Neural cell (in vitro differentiated cells): ENCODE measurements at regions not wholly inside any gene's neighbourhood (a gene's known extent, or its start where the extent isn't known, plus 50 kb on each side); places are given as distances from the start of the nearest gene placed in this dataset.
A peak's percentile ranks its signal among the peaks of the same experiment; 100 is the strongest.

Source experiments
- H2AFZ ChIP-seq: fragments of 200-600, 300-800 bp; sonication (generic), shearing (Covaris generic); 2 replicates; pipeline ENCODE4 v1.6.0; 2014; ENCODE audit warnings: low read depth, mild to moderate bottlenecking, antibody characterized with exemption, low read length, moderate library complexity
- H3F3A ChIP-seq: fragments of 200-600 bp; shearing (Covaris generic); 2 replicates; pipeline ENCODE4 v1.6.1; 2016; ENCODE audit warnings: mild to moderate bottlenecking, moderate library complexity, mixed read lengths, antibody characterized with exemption, low read length; ENCODE audit not compliant: insufficient read depth, poor library complexity, severe bottlenecking
- H3K27ac ChIP-seq: fragments of 200-600, 300-800 bp; sonication (generic), shearing (Covaris generic); 2 replicates; pipeline ENCODE4 v1.5.1; 2014; ENCODE audit warnings: mild to moderate bottlenecking, low read length, moderate library complexity
- H3K27me3 ChIP-seq: fragments of 300-800, 200-600 bp; sonication (generic), shearing (Covaris generic); 2 replicates; pipeline ENCODE4 v1.6.0; 2014; ENCODE audit warnings: mild to moderate bottlenecking, low read depth, low read length, moderate library complexity; ENCODE audit not compliant: insufficient read depth
- H3K36me3 ChIP-seq: fragments of 300-800, 200-600 bp; sonication (generic), shearing (Covaris generic); 2 replicates; pipeline ENCODE4 v1.5.1; 2014; ENCODE audit warnings: mild to moderate bottlenecking, antibody characterized with exemption, low read length, moderate library complexity; ENCODE audit not compliant: insufficient read depth
- H3K4me2 ChIP-seq: fragments of 300-800, 200-600 bp; sonication (generic), shearing (Covaris generic); 2 replicates; pipeline ENCODE4 v1.6.0; 2014; ENCODE audit warnings: mild to moderate bottlenecking, low read length
- H3K4me3 ChIP-seq: fragments of 300-800, 200-600 bp; sonication (generic), shearing (Covaris generic); 2 replicates; pipeline ENCODE4 v1.5.1; 2014; ENCODE audit warnings: mild to moderate bottlenecking, low read length, moderate library complexity
- H3K79me2 ChIP-seq: fragments of 200-600 bp; shearing (Covaris generic); replicated peaks from 2 replicates; pipeline ENCODE4 v1.6.0; 2014; ENCODE audit warnings: mild to moderate bottlenecking, low read length, moderate library complexity; ENCODE audit not compliant: insufficient read depth
- H3K9ac ChIP-seq: fragments of 300-800, 200-600 bp; sonication (generic), shearing (Covaris generic); 2 replicates; pipeline ENCODE4 v1.6.1; 2016; ENCODE audit warnings: mild to moderate bottlenecking, low read length, mixed read lengths
- H3K9me2 ChIP-seq: fragments of 200-600 bp; shearing (Covaris generic); 2 replicates; pipeline ENCODE4 v1.6.1; 2016; ENCODE audit warnings: mild to moderate bottlenecking, low read length, mixed read lengths; ENCODE audit not compliant: insufficient read depth
- H3K9me3 ChIP-seq: fragments of 200-600, 300-800 bp; sonication (generic), shearing (Covaris generic); 2 replicates; pipeline ENCODE4 v1.6.1; 2016; ENCODE audit warnings: mild to moderate bottlenecking, mixed run types, low read length, moderate library complexity, mixed read lengths
- H4K20me1 ChIP-seq: fragments of 200-600 bp; shearing (Covaris generic); 2 replicates; pipeline ENCODE4 v1.6.1; 2016; ENCODE audit warnings: mild to moderate bottlenecking, mixed run types; ENCODE audit not compliant: insufficient read depth
- EP300 ChIP-seq: fragments of 450-650 bp; conservative IDR thresholded peaks from 2 replicates; pipeline ENCODE4 v1.6.1; 2014; ENCODE audit warnings: antibody characterized with exemption, mild to moderate bottlenecking, moderate library complexity; ENCODE audit not compliant: poor library complexity, severe bottlenecking
- EZH2 ChIP-seq: fragments of 200-600, 300-800 bp; shearing (Covaris generic), sonication (generic); IDR thresholded peaks from 2 replicates; pipeline ENCODE4 v1.6.1; 2014; ENCODE audit warnings: antibody characterized with exemption, low read length, borderline replicate concordance, mild to moderate bottlenecking; ENCODE audit not compliant: insufficient read depth, poor library complexity, severe bottlenecking
- MXI1 ChIP-seq: fragments of 450-650 bp; conservative IDR thresholded peaks from 2 replicates; pipeline ENCODE4 v1.6.1; 2014; ENCODE audit warnings: antibody characterized with exemption, mild to moderate bottlenecking; ENCODE audit not compliant: poor library complexity, severe bottlenecking
- POLR2AphosphoS5 ChIP-seq: IDR thresholded peaks from 2 replicates; pipeline ENCODE4 v1.6.1; 2012
- RAD21 ChIP-seq: fragments of 450-650 bp; conservative IDR thresholded peaks from 2 replicates; pipeline ENCODE4 v1.6.1; 2014; ENCODE audit warnings: antibody characterized with exemption, mild to moderate bottlenecking, moderate library complexity
- SMC3 ChIP-seq: fragments of 450-650 bp; conservative IDR thresholded peaks from 2 replicates; pipeline ENCODE4 v1.6.1; 2014; ENCODE audit warnings: antibody characterized with exemption, mild to moderate bottlenecking, moderate library complexity; ENCODE audit not compliant: poor library complexity
- TAF1 ChIP-seq: IDR thresholded peaks from 2 replicates; pipeline ENCODE4 v1.6.1; 2012; ENCODE audit warnings: low read depth
- TF ChIP-seq, protein P1 (sequence below): IDR thresholded peaks from 2 replicates; pipeline ENCODE4 v1.6.1; 2012; ENCODE audit warnings: borderline replicate concordance
- TF ChIP-seq, protein P2 (sequence below): fragments of 450-650 bp; IDR thresholded peaks from 2 replicates; pipeline ENCODE4 v1.5.1; 2014; ENCODE audit warnings: antibody characterized with exemption, mild to moderate bottlenecking, moderate library complexity; ENCODE audit not compliant: poor library complexity, severe bottlenecking

DNA sequence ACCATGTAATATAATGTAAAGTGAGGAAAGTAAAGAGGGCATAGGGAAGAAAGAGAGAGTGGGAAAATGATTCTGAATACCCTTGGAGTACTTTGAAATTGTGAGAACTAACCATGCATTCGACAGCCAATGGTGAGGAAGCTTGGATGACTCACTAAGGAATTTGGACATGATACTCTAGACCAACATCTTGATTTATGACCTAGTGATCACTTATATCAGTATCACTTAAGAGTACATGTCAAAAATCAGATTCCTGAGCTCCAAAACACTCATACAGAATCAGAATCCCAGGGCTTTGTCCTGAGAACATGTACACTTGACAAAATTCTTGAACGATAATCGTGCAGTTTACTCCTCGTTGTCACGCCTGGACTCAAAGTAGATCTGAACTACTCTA, 1899.8 kb upstream of the PIK3C3 start:
- H3K79me2 ChIP-seq, result no peaks in the 10 kb centered on the region
- no peak overlapping the region for H2AFZ ChIP-seq
- TF ChIP-seq, protein P1, sequence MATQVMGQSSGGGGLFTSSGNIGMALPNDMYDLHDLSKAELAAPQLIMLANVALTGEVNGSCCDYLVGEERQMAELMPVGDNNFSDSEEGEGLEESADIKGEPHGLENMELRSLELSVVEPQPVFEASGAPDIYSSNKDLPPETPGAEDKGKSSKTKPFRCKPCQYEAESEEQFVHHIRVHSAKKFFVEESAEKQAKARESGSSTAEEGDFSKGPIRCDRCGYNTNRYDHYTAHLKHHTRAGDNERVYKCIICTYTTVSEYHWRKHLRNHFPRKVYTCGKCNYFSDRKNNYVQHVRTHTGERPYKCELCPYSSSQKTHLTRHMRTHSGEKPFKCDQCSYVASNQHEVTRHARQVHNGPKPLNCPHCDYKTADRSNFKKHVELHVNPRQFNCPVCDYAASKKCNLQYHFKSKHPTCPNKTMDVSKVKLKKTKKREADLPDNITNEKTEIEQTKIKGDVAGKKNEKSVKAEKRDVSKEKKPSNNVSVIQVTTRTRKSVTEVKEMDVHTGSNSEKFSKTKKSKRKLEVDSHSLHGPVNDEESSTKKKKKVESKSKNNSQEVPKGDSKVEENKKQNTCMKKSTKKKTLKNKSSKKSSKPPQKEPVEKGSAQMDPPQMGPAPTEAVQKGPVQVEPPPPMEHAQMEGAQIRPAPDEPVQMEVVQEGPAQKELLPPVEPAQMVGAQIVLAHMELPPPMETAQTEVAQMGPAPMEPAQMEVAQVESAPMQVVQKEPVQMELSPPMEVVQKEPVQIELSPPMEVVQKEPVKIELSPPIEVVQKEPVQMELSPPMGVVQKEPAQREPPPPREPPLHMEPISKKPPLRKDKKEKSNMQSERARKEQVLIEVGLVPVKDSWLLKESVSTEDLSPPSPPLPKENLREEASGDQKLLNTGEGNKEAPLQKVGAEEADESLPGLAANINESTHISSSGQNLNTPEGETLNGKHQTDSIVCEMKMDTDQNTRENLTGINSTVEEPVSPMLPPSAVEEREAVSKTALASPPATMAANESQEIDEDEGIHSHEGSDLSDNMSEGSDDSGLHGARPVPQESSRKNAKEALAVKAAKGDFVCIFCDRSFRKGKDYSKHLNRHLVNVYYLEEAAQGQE, result no peak
- TF ChIP-seq RAD21 (no peak), POLR2AphosphoS5 (no peak), TAF1 (no peak), EP300 (no peak), SMC3 (no peak), MXI1 (no peak), EZH2 (no peak)
- TF ChIP-seq, protein P2, sequence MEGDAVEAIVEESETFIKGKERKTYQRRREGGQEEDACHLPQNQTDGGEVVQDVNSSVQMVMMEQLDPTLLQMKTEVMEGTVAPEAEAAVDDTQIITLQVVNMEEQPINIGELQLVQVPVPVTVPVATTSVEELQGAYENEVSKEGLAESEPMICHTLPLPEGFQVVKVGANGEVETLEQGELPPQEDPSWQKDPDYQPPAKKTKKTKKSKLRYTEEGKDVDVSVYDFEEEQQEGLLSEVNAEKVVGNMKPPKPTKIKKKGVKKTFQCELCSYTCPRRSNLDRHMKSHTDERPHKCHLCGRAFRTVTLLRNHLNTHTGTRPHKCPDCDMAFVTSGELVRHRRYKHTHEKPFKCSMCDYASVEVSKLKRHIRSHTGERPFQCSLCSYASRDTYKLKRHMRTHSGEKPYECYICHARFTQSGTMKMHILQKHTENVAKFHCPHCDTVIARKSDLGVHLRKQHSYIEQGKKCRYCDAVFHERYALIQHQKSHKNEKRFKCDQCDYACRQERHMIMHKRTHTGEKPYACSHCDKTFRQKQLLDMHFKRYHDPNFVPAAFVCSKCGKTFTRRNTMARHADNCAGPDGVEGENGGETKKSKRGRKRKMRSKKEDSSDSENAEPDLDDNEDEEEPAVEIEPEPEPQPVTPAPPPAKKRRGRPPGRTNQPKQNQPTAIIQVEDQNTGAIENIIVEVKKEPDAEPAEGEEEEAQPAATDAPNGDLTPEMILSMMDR, result no peak
- H3K4me3 ChIP-seq, result no peak overlapping the region
- no peaks in the 10 kb centered on the region for H3K9me2 ChIP-seq
- no peak overlapping the region for H3K4me2 ChIP-seq
- no peaks in the 10 kb centered on the region for H3F3A ChIP-seq
- H3K9ac ChIP-seq, result no peak overlapping the region
- H3K27me3 ChIP-seq, result no peaks in the 10 kb centered on the region
- H4K20me1 ChIP-seq, result no peaks in the 10 kb centered on the region
- no peak overlapping the region for H3K27ac ChIP-seq
- no peaks in the 10 kb centered on the region for H3K36me3 ChIP-seq
- H3K9me3 ChIP-seq, result no peaks in the 10 kb centered on the region

DNA sequence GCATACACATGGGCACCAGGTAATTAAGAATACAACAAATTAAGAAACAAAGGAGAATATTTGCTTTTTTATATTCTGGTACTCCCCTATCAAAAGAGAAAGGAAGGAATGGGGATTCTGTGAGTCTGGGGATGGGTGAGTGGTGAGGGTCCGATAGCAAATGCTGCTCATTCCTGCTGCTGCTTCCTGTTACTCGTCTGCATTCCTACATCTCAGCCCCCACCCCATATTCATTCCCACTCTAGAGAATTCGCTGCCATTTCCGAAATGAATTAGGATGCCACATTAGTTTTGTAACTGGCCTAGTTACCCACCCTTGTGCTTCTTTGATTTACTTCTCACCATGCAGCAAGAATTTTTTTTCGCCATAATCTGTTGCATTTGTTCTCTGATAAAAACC, 1905.3 kb upstream of the PIK3C3 start:
- H3K9ac ChIP-seq, result no peak overlapping the region
- H4K20me1 ChIP-seq, result no peaks in the 10 kb centered on the region
- H2AFZ ChIP-seq, result no peak overlapping the region
- no peaks in the 10 kb centered on the region for H3K27me3 ChIP-seq
- no peak overlapping the region for H3K4me3 ChIP-seq
- no peaks in the 10 kb centered on the region for H3K9me3 ChIP-seq
- no peak overlapping the region for H3K4me2 ChIP-seq
- peak overlapping the region; percentile 66 for H3K27ac ChIP-seq
- H3K79me2 ChIP-seq, result no peaks in the 10 kb centered on the region
- H3K9me2 ChIP-seq, result no peaks in the 10 kb centered on the region
- H3F3A ChIP-seq, result peaks cover 4% of the 10 kb centered on the region
- TF ChIP-seq MXI1, result no peak
- TF ChIP-seq, protein P1, result no peak
- no peaks in the 10 kb centered on the region for H3K36me3 ChIP-seq
